Pancreas (tissue), 10 donors: ENCODE measurements at regions not wholly inside any gene's neighbourhood (a gene's known extent, or its start where the extent isn't known, plus 50 kb on each side); places are given as distances from the start of the nearest gene placed in this dataset.

Source experiments
- ATAC-seq, 4 donors: fragments of 200-7000 bp; cut with Tn5 transposase; one replicate each; pipeline versions ENCODE4 v1.8.0 to v1.9.1; 2020; ENCODE audit warnings: mild to moderate bottlenecking in 4 of 4, moderate library complexity in 4 of 4
- DNase-seq, 6 donors: peaks; one replicate each; pipeline ENCODE4 v3.0.0-alpha.2; 2020
- FAIRE-seq: peaks from 2 replicates; lab custom pipeline; 2012; peaks lifted over from hg19 to GRCh38; lab: Jason Lieb, UNC
- H3K27ac ChIP-seq, 4 donors: fragments of 200-600 bp; sonication (generic); 1 replicate in 3 of 4; 2 replicates in 1 of 4; pipeline versions ENCODE4 v1.5.0 to v1.8.0; 2020
- H3K27me3 ChIP-seq, 4 donors: fragments of 200-600 bp; one replicate each; pipeline ENCODE4 v1.8.0; 2021
- H3K36me3 ChIP-seq, 3 donors: fragments of 200-600 bp; sonication (generic) in 1 of 3; one replicate each; pipeline versions ENCODE4 v1.5.0 to v1.8.0; 2020 to 2021
- H3K4me1 ChIP-seq, 3 donors: fragments of 200-600 bp; one replicate each; pipeline ENCODE4 v1.8.0; 2021
- H3K4me3 ChIP-seq, 4 donors: fragments of 200-600 bp; sonication (generic) in 2 of 4; one replicate each; pipeline versions ENCODE4 v1.5.0 to v1.8.0; 2020 to 2021
- H3K9me3 ChIP-seq, 4 donors: fragments of 200-600 bp; one replicate each; pipeline ENCODE4 v1.8.0; 2021
- WGBS, 2 donors: extraction: QIAGEN DNeasy Blood & Tissue Kit; methylation state at CpG; one replicate each; pipeline ENCODE4 v1.1.7; 2013; 5-methylcytosine and 5-hydroxymethylcytosine counted together
- intact Hi-C, 3 donors: fragments of 100-400 bp; cut with DNase I; formaldehyde crosslinking; loops; one replicate each; pipeline versions ENCODE4 v1.11.1 to v1.14.2; 2022
- TF ChIP-seq, protein P1 (sequence below), 4 donors: fragments of 200-600 bp; sonication (generic) in 3 of 4; IDR thresholded peaks; one replicate each; pipeline versions ENCODE4 v1.5.0 to v1.8.0; 2021; ENCODE audit warnings: antibody characterized with exemption in 4 of 4
- donor health status: healthy with polysubstance abuse.
- donor health status: DM: no; HTN: no; CAD: no; lungs with moderate emphysema.
- donor health status: DM: no; HTN: no; CAD: no.
- donor health status: control.
- donor health status: control.
- donor health status: Bipolar disorder and iron deficiency.
- donor health status: DM: yes; HTN: yes; CAD: no.
- donor health status: DM: no; HTN: no; CAD: no.
- donor health status: DM: no; HTN: no; CAD: no.
- donor health status: DM: yes; HTN: yes; CAD: no.

DNA sequence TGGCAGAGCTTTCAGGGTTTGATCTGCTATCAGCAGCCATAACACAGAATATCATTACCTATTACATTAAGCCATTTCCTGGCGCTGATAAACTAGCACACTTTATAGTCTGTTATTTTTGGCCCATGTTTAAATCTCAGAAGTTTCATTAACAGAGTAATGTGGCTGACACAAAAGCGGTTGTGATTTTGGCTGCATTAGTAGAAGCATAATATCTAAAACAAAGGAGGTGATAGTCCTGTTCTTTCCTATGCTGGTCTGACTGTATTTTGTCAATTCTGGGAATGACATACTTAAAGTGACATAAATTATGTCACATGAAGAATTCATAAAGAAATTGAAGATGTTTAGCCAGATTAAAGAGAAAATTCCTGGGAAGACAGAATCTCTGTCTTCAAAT lies 151.3 kb upstream of the KCND3 start:
- Histone ChIP-seq H3K27ac (no peak overlapping the region), H3K36me3 (no peaks in the 10 kb centered on the region), H3K4me1 (peaks cover 0 to 5% (median 0%) of the 10 kb centered on the region in 3 donors), H3K27me3 (no peaks in the 10 kb centered on the region), H3K9me3 (no peaks in the 10 kb centered on the region), H3K4me3 (no peak overlapping the region)
- intact Hi-C loops = no loop called here
- ATAC-seq (no peak), DNase-seq (no peak), FAIRE-seq (no peak)
- WGBS, 2 donors = 34 to 39% methylated on average over 2 of the region's 2 CpGs
- TF ChIP-seq, protein P1, sequence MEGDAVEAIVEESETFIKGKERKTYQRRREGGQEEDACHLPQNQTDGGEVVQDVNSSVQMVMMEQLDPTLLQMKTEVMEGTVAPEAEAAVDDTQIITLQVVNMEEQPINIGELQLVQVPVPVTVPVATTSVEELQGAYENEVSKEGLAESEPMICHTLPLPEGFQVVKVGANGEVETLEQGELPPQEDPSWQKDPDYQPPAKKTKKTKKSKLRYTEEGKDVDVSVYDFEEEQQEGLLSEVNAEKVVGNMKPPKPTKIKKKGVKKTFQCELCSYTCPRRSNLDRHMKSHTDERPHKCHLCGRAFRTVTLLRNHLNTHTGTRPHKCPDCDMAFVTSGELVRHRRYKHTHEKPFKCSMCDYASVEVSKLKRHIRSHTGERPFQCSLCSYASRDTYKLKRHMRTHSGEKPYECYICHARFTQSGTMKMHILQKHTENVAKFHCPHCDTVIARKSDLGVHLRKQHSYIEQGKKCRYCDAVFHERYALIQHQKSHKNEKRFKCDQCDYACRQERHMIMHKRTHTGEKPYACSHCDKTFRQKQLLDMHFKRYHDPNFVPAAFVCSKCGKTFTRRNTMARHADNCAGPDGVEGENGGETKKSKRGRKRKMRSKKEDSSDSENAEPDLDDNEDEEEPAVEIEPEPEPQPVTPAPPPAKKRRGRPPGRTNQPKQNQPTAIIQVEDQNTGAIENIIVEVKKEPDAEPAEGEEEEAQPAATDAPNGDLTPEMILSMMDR (IDR thresholded peaks at IDR 0.05) = no peak

DNA sequence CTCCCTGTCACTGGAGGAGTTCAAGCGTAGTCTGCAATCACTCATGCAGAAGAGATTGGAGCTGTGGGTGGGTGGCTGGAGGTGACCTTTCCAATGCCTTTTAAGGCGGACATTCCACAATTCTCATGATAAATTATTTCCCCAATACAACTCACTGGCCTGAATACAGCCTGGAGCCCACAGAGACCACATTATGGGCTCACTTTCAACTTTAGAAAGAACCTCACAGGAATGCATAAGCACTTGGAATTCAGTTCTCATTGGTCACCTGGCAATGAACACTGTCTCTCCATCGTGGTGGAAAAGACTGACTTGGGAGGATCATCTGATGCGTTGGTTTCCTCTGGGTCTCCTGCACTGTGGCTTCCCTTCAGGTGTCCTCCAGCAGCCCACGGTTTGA lies 151.8 kb upstream of the KCND3 start:
- ATAC-seq (no peak), FAIRE-seq (no peak)
- intact Hi-C loops = no loop called here

DNA sequence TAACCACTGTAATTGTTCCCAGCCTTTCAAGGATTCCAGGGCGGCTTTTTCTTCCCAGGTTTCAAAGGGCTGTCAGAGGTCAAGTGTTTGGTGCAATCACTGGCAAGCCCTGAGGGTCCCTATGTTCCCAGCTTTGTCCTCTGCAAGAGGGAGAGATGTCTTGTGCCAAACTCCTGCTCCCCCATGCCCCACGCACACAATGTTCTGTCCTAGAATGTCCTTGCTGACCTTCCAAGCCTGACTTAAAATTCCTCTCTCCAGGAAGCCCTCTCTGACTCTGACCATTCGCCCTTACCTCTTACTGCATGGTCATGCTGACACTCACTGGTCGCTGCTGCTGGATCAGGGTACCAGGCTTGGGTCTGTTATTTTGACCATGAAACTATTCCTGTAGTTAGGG lies 152.5 kb upstream of the KCND3 start:
- no peak for DNase-seq
- TF ChIP-seq, protein P1 (IDR thresholded peaks at IDR 0.05) = no peak
- ATAC-seq = no peak
- H3K27ac ChIP-seq = no peak overlapping the region
- peaks cover 0 to 5% (median 0%) of the 10 kb centered on the region in 3 donors for H3K4me1 ChIP-seq
- WGBS, 2 donors = 52 to 70% methylated on average over 4 of the region's 4 CpGs
- H3K36me3 ChIP-seq = no peaks in the 10 kb centered on the region
- no peaks in the 10 kb centered on the region for H3K27me3 ChIP-seq
- intact Hi-C loops = no loop called here
- FAIRE-seq = no peak
- no peak overlapping the region for H3K4me3 ChIP-seq
- H3K9me3 ChIP-seq = no peaks in the 10 kb centered on the region

More for the DNA sequence above, 151.8 kb upstream of the KCND3 start:
- WGBS, 2 donors = 40 to 50% methylated on average over 5 of the region's 5 CpGs
- TF ChIP-seq, protein P1 (IDR thresholded peaks at IDR 0.05) = no peak
- H3K36me3 ChIP-seq = no peaks in the 10 kb centered on the region
- no peaks in the 10 kb centered on the region for H3K9me3 ChIP-seq
- no peak for DNase-seq
- no peak overlapping the region for H3K27ac ChIP-seq
- no peaks in the 10 kb centered on the region for H3K27me3 ChIP-seq
- H3K4me1 ChIP-seq = peaks cover 0 to 5% (median 0%) of the 10 kb centered on the region in 3 donors
- H3K4me3 ChIP-seq = no peak overlapping the region

DNA sequence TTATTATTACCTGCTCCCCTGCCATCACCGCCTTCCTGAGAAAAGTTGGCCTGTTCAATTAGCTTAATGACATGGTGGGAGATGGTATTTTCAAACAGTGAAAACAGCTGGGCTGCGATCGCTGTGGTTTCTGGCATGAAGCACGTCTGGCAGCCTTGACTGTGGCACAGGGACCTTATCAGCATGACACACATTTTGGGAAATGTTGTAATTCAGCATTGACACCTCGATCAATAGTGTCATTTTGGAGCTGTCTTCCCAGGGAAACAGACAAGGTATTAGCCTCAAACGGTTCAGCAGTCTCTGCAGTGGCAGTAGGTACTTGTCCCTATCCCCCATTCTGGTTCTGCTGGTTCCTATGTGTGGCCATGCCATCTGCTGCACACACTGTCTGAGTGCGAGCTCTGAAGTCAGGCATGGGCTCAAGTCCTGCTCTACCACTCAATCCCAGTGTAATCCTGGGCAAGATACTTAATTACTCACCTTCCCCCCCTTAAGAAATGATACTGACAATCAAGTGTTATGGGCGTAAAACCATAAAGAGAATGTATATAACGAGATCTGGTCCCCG lies 154.5 kb upstream of the KCND3 start:
- no peaks in the 10 kb centered on the region for H3K27me3 ChIP-seq
- ATAC-seq (peak in 3 of 4 donors; percentile 44 to 59 (median 50)), FAIRE-seq (no peak), DNase-seq (peak in 1 of 6 donors; percentile 14)
- H3K9me3 ChIP-seq = no peaks in the 10 kb centered on the region
- H3K27ac ChIP-seq = no peak overlapping the region
- intact Hi-C loops = no loop called here
- no peaks in the 10 kb centered on the region for H3K36me3 ChIP-seq
- TF ChIP-seq, protein P1 (IDR thresholded peaks at IDR 0.05) = no peak
- peaks cover 0 to 5% (median 0%) of the 10 kb centered on the region in 3 donors for H3K4me1 ChIP-seq
- WGBS, 2 donors = 45 to 48% methylated on average over 10 of the region's 10 CpGs
- H3K4me3 ChIP-seq = no peak overlapping the region

DNA sequence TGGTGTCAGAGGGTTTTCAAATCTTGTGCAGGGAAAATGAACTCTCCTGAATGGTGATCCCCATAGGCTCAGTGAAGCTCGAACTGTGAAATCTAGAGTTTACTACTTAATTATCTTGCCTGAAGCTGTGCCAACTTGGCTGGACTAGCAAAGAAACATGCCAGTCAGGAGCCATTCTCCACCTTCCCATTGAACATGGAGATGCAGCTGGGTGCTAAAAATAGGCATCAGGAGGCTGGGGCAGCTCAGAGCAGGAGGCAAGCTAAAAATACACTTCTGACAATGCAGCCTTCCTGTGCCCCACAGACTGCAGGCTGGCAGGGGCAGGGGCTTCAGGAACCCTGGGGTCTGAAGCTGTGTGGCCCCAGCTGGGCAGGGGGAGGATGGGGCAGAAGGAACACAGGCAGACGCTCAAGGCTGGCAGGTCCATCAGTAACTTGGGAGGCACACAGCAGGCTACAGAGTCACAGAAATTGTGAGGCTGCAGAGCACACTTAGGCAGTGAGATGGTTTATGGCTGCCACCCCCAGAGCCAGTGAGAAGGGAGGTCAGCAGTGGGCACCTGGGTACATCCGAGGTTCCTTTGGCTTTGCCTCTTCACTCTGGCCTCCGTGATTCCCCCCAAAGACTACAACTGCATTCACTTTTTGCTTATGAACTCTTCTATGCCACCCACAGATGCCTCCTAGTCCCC lies 155.4 kb upstream of the KCND3 start:
- no peak overlapping the region for H3K27ac ChIP-seq
- no peak for DNase-seq
- H3K27me3 ChIP-seq = no peaks in the 10 kb centered on the region
- peaks cover 0 to 5% (median 0%) of the 10 kb centered on the region in 3 donors for H3K4me1 ChIP-seq
- no peak for FAIRE-seq
- no peak for ATAC-seq
- no peak overlapping the region for H3K4me3 ChIP-seq
- no peaks in the 10 kb centered on the region for H3K36me3 ChIP-seq
- intact Hi-C loops = no loop called here
- no peaks in the 10 kb centered on the region for H3K9me3 ChIP-seq
- TF ChIP-seq, protein P1 (IDR thresholded peaks at IDR 0.05) = no peak
- WGBS, 2 donors = 38 to 54% methylated on average over 4 of the region's 4 CpGs
